H9 (cell line): ENCODE measurements at regions not wholly inside any gene's neighbourhood (a gene's known extent, or its start where the extent isn't known, plus 50 kb on each side); places are given as distances from the start of the nearest gene placed in this dataset.

Experiments used
- DNase-seq: peaks from one replicate; pipeline ENCODE4 v3.0.0-alpha.2; 2017
- H2AFZ ChIP-seq: one replicate; pipeline ENCODE4 v1.6.1; 2013; ENCODE audit warnings: mild to moderate bottlenecking, low read length, control low read depth, moderate library complexity
- H2AK5ac ChIP-seq: 2 replicates; pipeline ENCODE4 v1.6.1; 2013; ENCODE audit warnings: low read length, control low read depth, mixed read lengths; ENCODE audit not compliant: insufficient read length
- H2BK120ac ChIP-seq: one replicate; pipeline ENCODE4 v1.6.1; 2013; ENCODE audit warnings: low read depth, mild to moderate bottlenecking, low read length, control low read depth, inconsistent platforms; ENCODE audit not compliant: poor library complexity, severe bottlenecking
- H2BK12ac ChIP-seq: 2 replicates; pipeline ENCODE4 v1.6.1; 2013; ENCODE audit warnings: low read length, control low read depth, mixed read lengths, low read depth; ENCODE audit not compliant: insufficient read length
- H2BK15ac ChIP-seq: 2 replicates; pipeline ENCODE4 v1.6.1; 2013; ENCODE audit warnings: low read depth, low read length, control low read depth
- H2BK20ac ChIP-seq: one replicate; pipeline ENCODE4 v1.6.1; 2013; ENCODE audit warnings: low read depth, mild to moderate bottlenecking, low read length, control low read depth, inconsistent platforms; ENCODE audit not compliant: poor library complexity, severe bottlenecking
- H2BK5ac ChIP-seq: 2 replicates; pipeline ENCODE4 v1.6.1; 2013; ENCODE audit warnings: low read length, control low read depth, mixed read lengths; ENCODE audit not compliant: insufficient read length
- H3K14ac ChIP-seq: 2 replicates; pipeline ENCODE4 v1.6.1; 2013; ENCODE audit warnings: low read length, control low read depth; ENCODE audit not compliant: insufficient read depth
- H3K18ac ChIP-seq: 2 replicates; pipeline ENCODE4 v1.6.1; 2013; ENCODE audit warnings: low read depth, mild to moderate bottlenecking, mixed read lengths, low read length, control low read depth; ENCODE audit not compliant: insufficient read length
- H3K23ac ChIP-seq: 2 replicates; pipeline ENCODE4 v1.6.1; 2013; ENCODE audit warnings: low read length, control low read depth, mixed read lengths, low read depth; ENCODE audit not compliant: insufficient read length
- H3K23me2 ChIP-seq: 2 replicates; pipeline ENCODE4 v1.6.1; 2013; ENCODE audit warnings: low read depth, mild to moderate bottlenecking, mixed read lengths, low read length, control low read depth; ENCODE audit not compliant: insufficient read length, poor library complexity, severe bottlenecking
- H3K27ac ChIP-seq: 2 replicates; pipeline ENCODE4 v1.5.1; 2013; ENCODE audit warnings: low read length, control low read depth, mixed read lengths, low read depth; ENCODE audit not compliant: insufficient read length
- H3K27me3 ChIP-seq: 2 replicates; pipeline ENCODE4 v1.6.1; 2013; ENCODE audit warnings: low read length, control low read depth, inconsistent platforms; ENCODE audit not compliant: insufficient read depth
- H3K4ac ChIP-seq: 2 replicates; pipeline ENCODE4 v1.6.1; 2013; ENCODE audit warnings: low read depth, mild to moderate bottlenecking, control low read depth, inconsistent platforms, low read length, moderate library complexity
- H3K4me1 ChIP-seq: 2 replicates; pipeline ENCODE4 v1.6.1; 2013; ENCODE audit warnings: low read length, control low read depth, inconsistent platforms; ENCODE audit not compliant: insufficient read depth
- H3K4me2 ChIP-seq: 2 replicates; pipeline ENCODE4 v1.6.1; 2013; ENCODE audit warnings: low read length, control low read depth, mixed read lengths; ENCODE audit not compliant: insufficient read length, insufficient read depth
- H3K56ac ChIP-seq: 2 replicates; pipeline ENCODE4 v1.6.1; 2013; ENCODE audit warnings: low read depth, mild to moderate bottlenecking, mixed read lengths, low read length, control low read depth; ENCODE audit not compliant: insufficient read length
- H3K79me1 ChIP-seq: 2 replicates; pipeline ENCODE4 v1.6.1; 2013; ENCODE audit warnings: low read depth, mild to moderate bottlenecking, moderate library complexity, low read length, control low read depth, inconsistent platforms; ENCODE audit not compliant: insufficient read depth, poor library complexity, severe bottlenecking
- H3K79me2 ChIP-seq: 2 replicates; pipeline ENCODE4 v1.6.1; 2013; ENCODE audit warnings: low read length, control low read depth, inconsistent platforms; ENCODE audit not compliant: insufficient read depth
- H3K9ac ChIP-seq: 2 replicates; pipeline ENCODE4 v1.6.1; 2013; ENCODE audit warnings: low read length, control low read depth, mixed read lengths; ENCODE audit not compliant: insufficient read length; ENCODE audit errors: extremely low read depth
- H3K9me3 ChIP-seq: one replicate; pipeline ENCODE4 v1.6.1; 2013; ENCODE audit warnings: low read depth, low read length, inconsistent platforms; ENCODE audit not compliant: control insufficient read depth
- H3T11ph ChIP-seq: one replicate; pipeline ENCODE4 v1.6.1; 2013; ENCODE audit warnings: mild to moderate bottlenecking, low read length, control low read depth, inconsistent platforms
- H4K20me1 ChIP-seq: one replicate; pipeline ENCODE4 v1.6.1; 2013; ENCODE audit not compliant: control insufficient read depth, insufficient read length, insufficient read depth
- H4K5ac ChIP-seq: 2 replicates; pipeline ENCODE4 v1.6.1; 2013; ENCODE audit warnings: low read depth, mild to moderate bottlenecking, mixed read lengths, low read length, control low read depth; ENCODE audit not compliant: insufficient read length
- H4K8ac ChIP-seq: replicated peaks from 2 replicates; pipeline ENCODE4 v1.6.1; 2013; ENCODE audit warnings: low read length, control low read depth, mixed read lengths, low read depth; ENCODE audit not compliant: insufficient read length
- H4K91ac ChIP-seq: 2 replicates; pipeline ENCODE4 v1.6.1; 2013; ENCODE audit warnings: low read depth, mild to moderate bottlenecking, moderate library complexity, mixed read lengths, low read length, control low read depth; ENCODE audit not compliant: insufficient read length
- H3K27ac Mint-ChIP-seq, 3 experiments: 2 replicates in 2 of 3; 3 replicates in 1 of 3; pipeline ENCODE4 v1.8.0; 2020 to 2021; ENCODE audit warnings: mixed read lengths in 3 of 3, mild to moderate bottlenecking in 1 of 3, moderate library complexity in 1 of 3
- H3K27me3 Mint-ChIP-seq: 2 replicates; pipeline ENCODE4 v1.8.0; 2021; ENCODE audit warnings: low read depth, mild to moderate bottlenecking, moderate library complexity, mixed read lengths
- H3K36me3 Mint-ChIP-seq, 3 experiments: 2 replicates in 2 of 3; 3 replicates in 1 of 3; pipeline ENCODE4 v1.8.0; 2020 to 2021; ENCODE audit warnings: low read depth in 3 of 3, mixed read lengths in 3 of 3; ENCODE audit not compliant: insufficient read depth in 1 of 3
- H3K4me1 Mint-ChIP-seq, 2 experiments: 2 replicates each; pipeline ENCODE4 v1.8.0; 2020; ENCODE audit warnings: mixed read lengths in 2 of 2
- H3K4me3 Mint-ChIP-seq, 2 experiments: 2 replicates in 1 of 2; 3 replicates in 1 of 2; pipeline ENCODE4 v1.8.0; 2020 to 2021; ENCODE audit warnings: mild to moderate bottlenecking in 2 of 2, mixed read lengths in 2 of 2, moderate library complexity in 1 of 2
- H3K9me3 Mint-ChIP-seq, 2 experiments: 2 replicates in 1 of 2; 3 replicates in 1 of 2; pipeline ENCODE4 v1.8.0; 2020; ENCODE audit warnings: mild to moderate bottlenecking in 2 of 2, mixed read lengths in 2 of 2, moderate library complexity in 1 of 2
- CTCF ChIP-seq: fragments of 200-600 bp; sonication (generic); conservative IDR thresholded peaks from 3 replicates; pipeline ENCODE4 v1.8.0; 2021; ENCODE audit warnings: antibody characterized with exemption, mild to moderate bottlenecking
- WGBS: extraction: QIAGEN DNeasy Blood & Tissue Kit; methylation state at CpG from one replicate; pipeline ENCODE4 v1.1.7; 2013; ENCODE audit warnings: missing lambda C conversion rate, low lambda C conversion rate, mixed read lengths; ENCODE audit not compliant: insufficient read length; ENCODE audit errors: extremely low coverage; 5-methylcytosine and 5-hydroxymethylcytosine counted together

- peaks cover 53 to 54% of the 10 kb centered on the region in 2 experiments for H3K9me3 Mint-ChIP-seq
- no peaks in the 10 kb centered on the region for H4K20me1 ChIP-seq
- H3K36me3 Mint-ChIP-seq = peaks cover 37 to 64% (median 39%) of the 10 kb centered on the region in 3 experiments
- H3T11ph ChIP-seq = no peak overlapping the region
- no peaks in the 10 kb centered on the region for H3K27me3 ChIP-seq
- no peak overlapping the region for H2BK15ac ChIP-seq
- WGBS = 100% methylated on average over 1 of the region's 3 CpGs
- no peak overlapping the region; a peak in 1 of 5 replicates for H3K4me3 Mint-ChIP-seq
- H3K23me2 ChIP-seq = no peaks in the 10 kb centered on the region
- DNase-seq = no peak
- no peak overlapping the region for H3K27ac Mint-ChIP-seq
- no peak overlapping the region for H2AK5ac ChIP-seq
- H3K4me1 ChIP-seq = no peaks in the 10 kb centered on the region; the same call in 1 of the 2 replicates
- H3K9ac ChIP-seq = no peak overlapping the region
- H2BK20ac ChIP-seq = no peak overlapping the region
- no peak overlapping the region for H4K91ac ChIP-seq
- no peak overlapping the region for H3K18ac ChIP-seq
- H3K4ac ChIP-seq = no peak overlapping the region
- no peak overlapping the region for H4K5ac ChIP-seq
- no peak overlapping the region for H2BK5ac ChIP-seq
- no peak for TF ChIP-seq CTCF
- no peak overlapping the region for H3K14ac ChIP-seq
- no peak overlapping the region for H4K8ac ChIP-seq
- no peak overlapping the region for H2BK120ac ChIP-seq
- H3K79me1 ChIP-seq = no peaks in the 10 kb centered on the region
- H3K56ac ChIP-seq = no peak overlapping the region
- no peak overlapping the region for H3K23ac ChIP-seq
- no peak overlapping the region for H2AFZ ChIP-seq
- H3K79me2 ChIP-seq = no peaks in the 10 kb centered on the region
- no peaks in the 10 kb centered on the region; the same call in 1 of the 2 replicates for H3K27me3 Mint-ChIP-seq
- H3K4me2 ChIP-seq = no peak overlapping the region
- peaks cover 10% of the 10 kb centered on the region for H3K9me3 ChIP-seq
- no peak overlapping the region for H3K27ac ChIP-seq
- H3K4me1 Mint-ChIP-seq = peaks cover 9 to 12% of the 10 kb centered on the region in 2 experiments
- no peak overlapping the region for H2BK12ac ChIP-seq
Observed at GRCh38 chr5:124986170-124986569, 239.7 kb upstream of the ZNF608 start.
